Lung microvascular endothelial cell (primary cell): ENCODE measurements at regions not wholly inside any gene's neighbourhood (a gene's known extent, or its start where the extent isn't known, plus 50 kb on each side); places are given as distances from the start of the nearest gene placed in this dataset.
"Not testable (repeated sequence)": the region's sequence is repeated elsewhere in the genome, so short reads cannot be mapped to it uniquely, and the experiment has no call there.

Source experiments
- DNase-seq, 2 donors: peaks; one replicate each; pipeline versions ENCODE4 v3.0.0 to v3.0.0-alpha.2; 2010; ENCODE audit warnings: low read depth in 2 of 2

DNA sequence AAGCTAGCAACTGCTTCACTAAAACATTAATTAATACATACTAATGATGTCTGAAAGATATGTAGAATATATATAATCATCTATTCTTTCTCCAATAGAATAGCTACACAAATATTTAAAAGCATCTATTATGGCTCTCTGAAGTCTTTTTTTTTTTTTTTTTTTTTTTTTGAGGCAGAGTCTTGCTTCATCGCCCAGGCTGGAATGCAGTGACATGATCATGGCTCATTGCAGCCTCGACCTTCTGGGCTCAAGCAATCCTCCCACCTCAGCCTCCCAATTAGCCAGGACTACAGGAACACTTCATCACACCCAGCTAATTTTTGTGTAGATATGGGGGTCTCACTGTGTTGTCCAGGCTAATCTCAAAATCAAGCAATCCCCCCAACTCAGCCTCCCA lies 120.4 kb upstream of the KYNU start:
- DNase-seq = no peak

- DNase-seq = no peak
Measured at GRCh38 chr2:142756430-142756829, 121.0 kb upstream of the KYNU start.

DNA sequence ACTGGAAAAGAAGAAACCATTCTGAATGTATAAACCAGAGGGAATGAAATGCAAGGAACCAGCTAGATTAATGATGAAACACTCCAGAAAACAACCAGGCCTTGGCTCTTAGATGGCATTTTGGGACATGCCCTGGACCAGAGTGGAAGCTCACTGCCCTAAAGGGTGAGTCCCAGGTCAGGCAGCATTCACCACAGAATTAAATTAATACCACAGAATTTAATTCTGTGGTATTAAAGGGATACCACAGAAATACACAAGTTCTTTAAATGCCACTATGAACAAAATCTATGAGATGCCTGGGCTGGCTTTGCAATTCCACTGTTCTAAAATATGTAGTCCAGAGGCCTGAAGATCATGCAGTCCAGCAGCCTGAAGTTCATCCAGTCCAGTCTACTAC lies 122.3 kb upstream of the KYNU start:
- no peak for DNase-seq

DNA sequence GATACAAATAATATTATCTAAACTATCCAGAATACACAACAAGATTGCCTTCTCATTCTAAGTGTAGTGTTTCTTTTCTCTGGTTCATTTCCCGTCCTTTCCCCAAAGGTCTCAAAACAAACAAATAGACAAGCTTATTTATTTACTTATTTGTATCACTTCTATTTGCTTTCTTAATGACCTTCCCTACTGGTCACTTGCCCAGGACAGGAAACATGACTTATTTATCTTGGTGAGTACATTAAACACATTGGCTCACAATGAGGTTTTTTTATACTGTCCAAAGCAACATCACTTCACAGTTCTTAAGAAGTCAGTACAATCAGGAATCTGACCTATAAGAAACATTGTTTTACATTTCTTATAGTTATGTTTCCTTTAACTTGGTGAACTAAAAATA lies 123.3 kb upstream of the KYNU start:
- DNase-seq = peak in 1 of 2 donors; percentile 7

DNA sequence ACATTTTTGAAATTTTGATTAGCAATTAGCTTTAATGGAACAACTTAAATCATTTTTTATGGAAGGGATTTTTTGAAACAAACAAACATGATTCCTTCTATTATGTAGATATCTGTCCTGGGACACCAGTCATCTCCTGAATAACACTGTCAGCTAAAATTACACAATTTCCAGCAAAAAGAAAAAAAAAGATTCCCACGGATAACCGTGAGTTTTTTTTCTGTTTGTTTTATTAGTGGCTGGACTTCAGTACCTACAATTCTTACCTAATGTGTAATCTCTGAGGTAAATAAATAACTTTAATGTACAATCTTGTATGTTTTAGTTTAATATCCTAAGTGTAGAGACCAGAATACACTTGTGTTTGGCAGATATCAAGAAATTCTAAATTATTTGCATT lies 126.6 kb upstream of the KYNU start:
- DNase-seq = no peak

DNA sequence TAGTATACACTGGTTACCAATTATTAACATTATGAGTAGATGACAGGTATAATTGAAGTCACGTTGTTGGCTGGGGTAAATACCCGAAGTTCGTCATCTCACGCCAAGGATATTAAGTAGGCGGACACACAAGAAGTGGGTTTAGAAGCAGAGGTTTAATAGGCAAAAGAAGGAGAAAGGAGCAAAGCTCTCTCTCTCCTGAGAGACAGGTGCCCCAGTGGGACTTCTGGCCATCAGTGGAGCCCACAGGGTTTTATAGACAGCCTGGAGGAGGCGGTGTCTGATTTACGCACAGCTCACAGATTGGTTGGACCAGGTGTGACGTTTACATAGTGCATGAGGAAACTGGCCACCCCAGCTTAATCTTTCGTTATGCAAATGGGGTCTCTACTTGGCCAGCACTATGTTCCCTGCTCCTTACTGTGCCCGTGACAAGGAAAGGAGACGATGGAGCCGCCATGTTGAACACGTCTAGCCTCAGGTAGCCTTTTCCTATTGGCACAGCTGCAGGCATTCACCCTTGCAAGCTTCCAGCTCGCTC lies 128.8 kb upstream of the KYNU start:
- DNase-seq = no peak

GRCh38 chr2:142745691-142746090 lies 131.8 kb upstream of the KYNU start:
- DNase-seq = no peak

DNA sequence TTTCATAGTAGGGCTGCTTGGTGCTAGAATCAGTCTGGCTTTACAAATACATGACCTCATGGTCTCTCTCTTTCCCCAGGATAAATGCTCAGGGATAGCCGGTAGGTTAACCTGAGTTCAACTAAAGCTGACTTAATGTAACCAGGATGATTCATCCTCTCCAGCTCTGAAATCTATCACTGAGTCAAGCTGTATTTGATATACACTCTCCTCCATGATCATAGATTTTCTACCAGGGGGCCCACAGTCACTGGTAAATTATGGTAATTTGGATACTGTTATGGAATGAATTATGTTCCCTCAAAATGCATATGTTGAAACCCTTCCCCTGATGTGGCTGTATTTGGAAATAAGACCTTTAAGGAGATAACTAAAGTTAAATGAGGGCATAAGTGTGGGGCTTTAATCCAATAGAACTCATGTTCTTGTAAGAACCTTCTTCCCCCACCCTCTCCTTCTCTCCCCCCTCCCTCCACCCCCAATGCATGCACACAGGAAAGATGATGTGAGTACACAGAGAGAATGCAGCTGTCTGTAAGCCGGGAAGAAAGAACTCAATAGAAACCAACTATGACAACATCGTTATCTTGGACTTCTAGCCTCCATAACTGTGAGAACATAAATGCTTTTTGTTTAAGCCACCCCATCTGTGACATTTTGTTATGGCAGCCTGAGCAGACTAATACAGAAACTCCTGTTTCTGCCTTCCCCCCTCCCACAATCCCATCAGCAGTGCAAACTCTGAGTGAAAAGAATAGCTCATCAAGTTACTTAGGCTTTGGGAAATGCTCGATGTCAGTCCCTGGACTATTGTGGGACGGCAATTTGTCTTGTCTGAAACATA lies 134.9 kb upstream of the KYNU start:
- DNase-seq = no peak

GRCh38 chr2:142741764-142742269 lies 135.6 kb upstream of the KYNU start:
- DNase-seq = no peak

DNA sequence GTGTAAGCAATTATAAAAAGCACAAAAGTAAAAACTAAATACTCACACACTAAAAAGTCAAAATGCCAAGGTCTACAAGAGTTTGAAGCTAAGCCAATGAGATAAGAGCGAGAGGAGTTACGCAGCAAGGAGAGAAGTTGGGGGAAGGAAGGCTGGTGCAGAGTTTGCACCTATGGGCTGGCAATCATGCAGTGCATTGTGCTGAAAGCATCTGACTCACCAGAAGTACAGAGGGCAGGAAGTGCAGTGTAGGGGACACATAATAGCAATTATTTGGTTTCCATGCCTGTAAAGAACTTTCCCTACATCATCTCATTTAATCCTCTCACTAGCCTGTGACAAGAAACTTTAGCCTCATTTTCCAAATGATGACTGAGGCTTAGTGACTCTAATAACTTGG lies 142.7 kb upstream of the KYNU start:
- peak in 1 of 2 donors; percentile 8 for DNase-seq

DNA sequence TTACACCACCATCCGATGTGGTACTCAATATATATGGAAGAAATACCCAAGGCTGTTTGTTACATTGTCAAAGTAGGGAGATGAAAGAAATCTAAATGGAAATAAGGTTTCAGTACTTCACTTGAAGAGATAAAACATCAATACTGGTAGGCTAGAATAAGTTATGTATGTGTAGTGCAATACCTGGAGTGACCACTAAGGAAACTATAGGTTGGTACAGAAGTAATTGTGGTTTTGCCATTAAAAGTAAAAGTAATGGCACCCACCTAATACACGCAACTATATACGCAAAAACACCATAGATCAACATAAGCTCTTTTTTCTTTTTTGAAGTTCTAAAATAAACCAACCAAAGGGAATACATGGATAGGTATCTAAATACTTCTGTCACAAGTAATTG lies 143.2 kb upstream of the KYNU start:
- no peak for DNase-seq

GRCh38 chr2:142729814-142730213 lies 147.7 kb upstream of the KYNU start:
- not testable (repeated sequence) for DNase-seq

GRCh38 chr2:142727821-142728478 lies 149.5 kb upstream of the KYNU start:
- DNase-seq = not testable (repeated sequence)

DNA sequence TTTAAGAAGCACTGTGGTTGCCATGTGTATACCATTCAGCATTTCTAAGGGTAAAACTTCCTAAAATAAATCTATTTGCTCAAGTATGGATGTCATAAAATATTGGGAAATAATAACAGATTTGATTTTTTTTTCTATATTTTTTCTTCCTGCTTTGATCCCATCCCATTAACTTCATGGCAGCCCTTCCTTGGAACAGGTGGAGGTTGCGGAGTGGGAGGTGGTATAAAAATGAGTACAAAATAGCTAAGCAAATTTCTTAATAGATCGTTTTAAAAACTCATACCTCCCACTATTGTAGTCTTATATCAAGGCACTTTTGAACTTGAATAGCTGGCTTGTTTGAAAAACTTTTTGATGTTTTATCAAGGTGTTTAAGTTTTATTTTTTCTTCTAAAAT lies 152.1 kb upstream of the KYNU start:
- no peak for DNase-seq

- DNase-seq = no peak
Measured at GRCh38 chr2:142724713-142725349, 152.6 kb upstream of the KYNU start.

- no peak for DNase-seq
Measured at GRCh38 chr2:142724186-142724585, 153.3 kb upstream of the KYNU start.

- no peak for DNase-seq
Measured at GRCh38 chr2:142723236-142723635, 154.2 kb upstream of the KYNU start.

GRCh38 chr2:142722569-142722968 lies 154.9 kb upstream of the KYNU start:
- no peak for DNase-seq

DNA sequence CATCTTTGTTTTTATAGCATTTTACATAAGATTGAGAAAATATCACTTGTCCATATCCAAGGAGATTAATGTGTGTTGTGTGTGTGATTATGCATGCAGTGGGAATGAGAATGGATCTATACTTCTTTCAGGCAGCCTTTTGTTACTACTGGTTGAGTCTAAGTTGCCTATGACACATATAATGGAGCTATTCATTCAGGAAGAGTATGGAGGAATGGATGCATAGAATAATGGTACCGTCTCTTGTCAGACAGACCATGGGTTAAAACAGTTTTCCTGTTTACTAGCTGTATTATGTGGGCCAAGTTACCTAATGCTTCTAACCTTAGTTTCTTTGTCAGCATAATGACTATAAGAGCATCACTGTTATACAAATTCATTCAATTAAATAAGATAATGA lies 155.4 kb upstream of the KYNU start:
- no peak for DNase-seq

GRCh38 chr2:142721015-142721414 lies 156.4 kb upstream of the KYNU start:
- DNase-seq = no peak

GRCh38 chr2:142718576-142719155 lies 158.8 kb upstream of the KYNU start:
- no peak for DNase-seq
